ENCODE measurements at regions not wholly inside any gene's neighbourhood (a gene's known extent, or its start where the extent isn't known, plus 50 kb on each side); places are given as distances from the start of the nearest gene placed in this dataset.

DNA sequence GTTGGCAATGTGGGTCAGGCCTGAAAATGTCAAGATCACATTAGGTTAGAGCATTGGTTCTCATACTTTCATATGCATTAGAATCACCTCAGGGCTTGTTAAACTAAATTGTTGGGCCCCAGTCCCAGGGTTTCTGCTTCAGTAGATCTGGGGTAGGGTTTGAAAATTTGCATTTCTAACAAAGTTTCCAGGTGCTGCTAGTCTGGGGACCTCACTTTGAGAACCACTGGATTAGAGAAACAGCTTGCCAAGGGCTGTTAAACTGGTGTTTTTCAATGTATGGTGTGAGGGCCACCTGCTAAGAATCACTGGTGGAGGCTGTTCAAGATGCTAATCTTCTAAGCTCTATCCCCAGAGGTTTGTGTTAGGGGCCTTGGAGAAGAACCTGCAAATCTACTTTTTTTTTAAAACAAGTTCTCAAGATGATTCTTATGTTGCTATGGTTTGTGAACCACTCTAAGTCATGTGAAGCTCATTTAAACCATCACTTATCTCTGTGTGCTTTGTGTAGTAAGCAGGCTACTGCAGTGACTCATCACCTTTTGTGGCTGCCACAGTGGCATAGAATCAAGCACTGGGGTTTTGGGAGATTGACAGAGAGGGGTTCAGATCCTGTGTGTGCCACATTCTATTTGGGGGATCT lies 152.2 kb downstream of the S1PR1 start:
- Histone ChIP-seq H3K36me3 (ENCODE audit: control insufficient read depth, low read length) (no peaks in the 10 kb centered on the region), H3K4me1 (ENCODE audit: control insufficient read depth, low read length) (peaks cover 7% of the 10 kb centered on the region), H3K9me3 (ENCODE audit: control insufficient read depth, insufficient read depth, low read length) (no peaks in the 10 kb centered on the region), H3K79me2 (ENCODE audit: control insufficient read depth, low read length) (no peaks in the 10 kb centered on the region), H4K20me1 (ENCODE audit: control insufficient read depth, insufficient read depth, low read depth, low read length) (no peaks in the 10 kb centered on the region), H3K9me2 (replicated peaks; ENCODE audit: control insufficient read depth, low read length) (no peaks in the 10 kb centered on the region), H3K27me3 (ENCODE audit: control insufficient read depth, low read length) (no peaks in the 10 kb centered on the region), H3F3A (ENCODE audit: control insufficient read depth, insufficient read depth) (no peaks in the 10 kb centered on the region), H3K4me3 (ENCODE audit: low read length) (no peak overlapping the region), H3K4me2 (ENCODE audit: low read length) (no peak overlapping the region), H3K27ac (ENCODE audit: low read depth, low read length) (no peak overlapping the region)
- TF ChIP-seq CTCF (IDR thresholded peaks at IDR 0.05; ENCODE audit: low read depth, low read length, poor library complexity, severe bottlenecking), result no peak
- no peak for TF ChIP-seq EZH2phosphoT487 (IDR thresholded peaks at IDR 0.05; ENCODE audit: borderline replicate concordance, low read length)

GRCh38 chr1:101389547-101389929 lies 152.7 kb downstream of the S1PR1 start:
- Histone ChIP-seq H3K4me2 (ENCODE audit: low read length) (no peak overlapping the region), H3K36me3 (ENCODE audit: control insufficient read depth, low read length) (no peaks in the 10 kb centered on the region), H3K27me3 (ENCODE audit: control insufficient read depth, low read length) (no peaks in the 10 kb centered on the region), H3K9me2 (replicated peaks; ENCODE audit: control insufficient read depth, low read length) (no peaks in the 10 kb centered on the region), H3K4me3 (ENCODE audit: low read length) (no peak overlapping the region), H3K27ac (ENCODE audit: low read depth, low read length) (no peak overlapping the region), H3F3A (ENCODE audit: control insufficient read depth, insufficient read depth) (no peaks in the 10 kb centered on the region), H3K4me1 (ENCODE audit: control insufficient read depth, low read length) (peaks cover 7% of the 10 kb centered on the region), H3K79me2 (ENCODE audit: control insufficient read depth, low read length) (no peaks in the 10 kb centered on the region), H3K9me3 (ENCODE audit: control insufficient read depth, insufficient read depth, low read length) (no peaks in the 10 kb centered on the region), H4K20me1 (ENCODE audit: control insufficient read depth, insufficient read depth, low read depth, low read length) (no peaks in the 10 kb centered on the region)
- TF ChIP-seq EZH2phosphoT487 (IDR thresholded peaks at IDR 0.05; ENCODE audit: borderline replicate concordance, low read length) (no peak), CTCF (IDR thresholded peaks at IDR 0.05; ENCODE audit: low read depth, low read length, poor library complexity, severe bottlenecking) (no peak)

- H3K4me1 ChIP-seq (ENCODE audit: control insufficient read depth, low read length), result peaks cover 7% of the 10 kb centered on the region
- no peaks in the 10 kb centered on the region for H4K20me1 ChIP-seq (ENCODE audit: control insufficient read depth, insufficient read depth, low read depth, low read length)
- no peak overlapping the region for H3K4me2 ChIP-seq (ENCODE audit: low read length)
- H3K27ac ChIP-seq (ENCODE audit: low read depth, low read length), result no peak overlapping the region
- H3K9me2 ChIP-seq (replicated peaks; ENCODE audit: control insufficient read depth, low read length), result no peaks in the 10 kb centered on the region
- no peak overlapping the region for H3K4me3 ChIP-seq (ENCODE audit: low read length)
- H3K9me3 ChIP-seq (ENCODE audit: control insufficient read depth, insufficient read depth, low read length), result no peaks in the 10 kb centered on the region
- no peaks in the 10 kb centered on the region for H3K79me2 ChIP-seq (ENCODE audit: control insufficient read depth, low read length)
- no peaks in the 10 kb centered on the region for H3F3A ChIP-seq (ENCODE audit: control insufficient read depth, insufficient read depth)
- H3K36me3 ChIP-seq (ENCODE audit: control insufficient read depth, low read length), result no peaks in the 10 kb centered on the region
- H3K27me3 ChIP-seq (ENCODE audit: control insufficient read depth, low read length), result no peaks in the 10 kb centered on the region
- TF ChIP-seq EZH2phosphoT487 (IDR thresholded peaks at IDR 0.05; ENCODE audit: borderline replicate concordance, low read length) (no peak), CTCF (IDR thresholded peaks at IDR 0.05; ENCODE audit: low read depth, low read length, poor library complexity, severe bottlenecking) (no peak)
These were observed 155.7 kb downstream of the S1PR1 start for GRCh38 chr1:101392552-101392951.

Data from DOHH2 (cell line).